Right lobe of liver (tissue), 4 donors: ENCODE measurements at regions not wholly inside any gene's neighbourhood (a gene's known extent, or its start where the extent isn't known, plus 50 kb on each side); places are given as distances from the start of the nearest gene placed in this dataset.

ENCODE experiments used
- CTCF ChIP-seq, 4 donors: fragments of 200-600 bp in 3 of 4; fragments of 450-650 bp in 1 of 4; IDR thresholded peaks; one replicate each; pipeline versions ENCODE4 v1.5.1 to v1.8.0; 2016 to 2022; ENCODE audit warnings: antibody characterized with exemption in 4 of 4, mild to moderate bottlenecking in 2 of 4
- POLR2A ChIP-seq: fragments of 450-650 bp; IDR thresholded peaks from one replicate; pipeline ENCODE4 v1.6.1; 2017; ENCODE audit warnings: antibody characterized with exemption, mild to moderate bottlenecking
- donor health status: DM: no; HTN: no; CAD: no.
- donor health status: DM: no; HTN: no; CAD: no.
- donor health status: DM: no; HTN: yes; CAD: no.

GRCh38 chr3:107283948-107284347 is 93.3 kb upstream of the CCDC54 start:
- TF ChIP-seq CTCF (IDR thresholded peaks at IDR 0.05) (no peak), POLR2A (no peak)
